IPS-18c (cell line): ENCODE measurements at regions not wholly inside any gene's neighbourhood (a gene's known extent, or its start where the extent isn't known, plus 50 kb on each side); places are given as distances from the start of the nearest gene placed in this dataset.

Source experiments
- H3K4me3 ChIP-seq: 2 replicates; pipeline ENCODE4 v1.7.0; 2013; ENCODE audit warnings: low read depth, mild to moderate bottlenecking, low read length, moderate library complexity; ENCODE audit not compliant: insufficient read depth
- H3K9me3 ChIP-seq: one replicate; pipeline ENCODE4 v1.6.1; 2013; ENCODE audit warnings: mild to moderate bottlenecking, low read length, moderate library complexity; ENCODE audit not compliant: control insufficient read depth, insufficient read depth

DNA sequence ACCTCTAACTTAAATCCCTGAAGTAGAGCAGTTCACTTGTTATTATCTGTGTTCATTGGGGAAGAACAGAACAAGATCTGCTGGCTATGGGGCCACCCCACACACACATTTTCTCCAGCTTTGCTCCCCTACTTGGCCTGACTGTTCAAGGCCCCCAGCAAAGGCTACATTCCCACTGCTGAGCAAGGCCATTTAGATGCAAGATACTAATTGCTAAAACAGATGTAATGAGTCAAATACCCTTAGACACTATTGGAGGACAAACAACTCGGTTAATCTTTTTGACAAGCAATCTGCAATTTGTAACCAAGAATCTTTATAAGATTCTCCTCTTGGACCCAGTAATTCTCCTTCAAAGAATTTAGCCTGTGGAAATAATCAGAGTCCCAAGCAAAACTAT is 67.7 kb downstream of the NAV1 start:
- no peaks in the 10 kb centered on the region for H3K9me3 ChIP-seq
- no peak overlapping the region for H3K4me3 ChIP-seq

GRCh38 chr1:201608635-201609395 is 69.9 kb downstream of the NAV1 start:
- H3K9me3 ChIP-seq = no peaks in the 10 kb centered on the region
- H3K4me3 ChIP-seq = no peak overlapping the region

DNA sequence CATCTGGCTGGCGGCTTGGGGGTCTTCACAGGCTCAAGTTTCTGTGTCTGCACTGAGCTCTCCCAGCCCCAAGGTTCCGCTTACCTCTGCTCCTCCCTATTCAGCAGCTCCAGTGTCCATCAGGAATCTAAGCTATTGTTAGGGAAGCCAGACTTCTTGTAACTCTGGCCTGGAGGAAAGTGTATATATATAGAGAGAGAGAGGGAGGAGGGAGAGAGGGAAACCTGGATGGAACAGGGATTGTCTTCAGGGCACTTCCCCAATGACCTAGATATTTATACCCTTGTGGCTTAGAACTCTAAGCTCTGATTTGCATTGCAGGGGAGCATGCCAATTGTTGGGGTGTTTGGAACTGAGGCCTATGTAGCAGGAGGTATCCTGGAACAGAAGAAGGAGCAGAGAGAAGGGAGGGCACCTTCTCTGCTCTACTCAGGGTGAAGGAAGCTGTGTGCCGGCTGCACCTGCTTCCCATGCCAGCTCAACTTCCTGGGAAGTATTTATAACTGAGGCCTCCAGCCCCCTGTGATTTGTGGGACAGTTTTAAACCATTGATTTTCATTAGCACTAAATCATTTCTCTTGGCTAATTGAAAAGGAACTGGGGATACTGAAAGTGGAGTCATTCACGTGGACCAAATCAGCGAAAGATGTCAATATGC is 70.9 kb downstream of the NAV1 start:
- Histone ChIP-seq H3K4me3 (no peak overlapping the region), H3K9me3 (peaks cover under 1% of the 10 kb centered on the region)

DNA sequence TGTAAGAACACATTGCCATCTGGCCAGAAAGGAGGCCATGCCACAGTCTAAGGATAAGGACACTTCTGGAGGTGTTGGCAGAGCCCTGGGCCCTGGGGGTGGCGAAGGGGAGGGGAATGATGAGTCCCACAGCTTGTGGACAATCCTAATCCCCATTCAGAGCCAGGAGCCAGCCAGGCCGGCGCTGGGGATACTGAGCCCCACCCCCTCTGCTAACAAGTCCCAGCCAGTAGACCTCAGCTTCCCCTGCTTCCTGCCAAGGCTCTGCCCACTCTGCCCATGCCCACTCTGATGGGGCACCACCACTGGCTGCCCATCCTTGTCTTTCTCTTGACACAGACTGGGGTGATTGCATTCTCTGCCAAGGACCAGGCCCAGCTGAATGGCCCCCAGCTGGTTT is 71.9 kb downstream of the NAV1 start:
- H3K4me3 ChIP-seq = no peak overlapping the region

DNA sequence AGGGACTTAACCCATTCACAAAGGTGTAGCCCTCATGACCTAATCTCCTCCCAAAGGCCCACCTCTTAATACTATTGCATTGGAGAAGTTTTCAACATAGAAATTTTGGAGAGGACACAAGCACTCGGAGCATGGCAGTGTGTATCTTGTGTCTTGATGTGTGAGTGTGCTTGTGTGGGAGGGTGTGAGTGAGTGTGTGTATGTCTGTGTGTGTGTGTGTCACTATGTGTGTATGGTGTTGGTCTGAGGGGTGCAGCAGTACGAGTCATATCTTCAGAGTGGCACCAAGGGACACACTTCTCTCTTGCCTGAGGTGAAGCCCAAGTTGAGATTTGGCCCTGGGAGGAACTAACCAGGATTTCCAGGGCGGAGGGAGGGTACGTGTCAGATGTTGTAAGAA is 73.7 kb downstream of the NAV1 start:
- Histone ChIP-seq H3K4me3 (no peak overlapping the region), H3K9me3 (peaks cover 2% of the 10 kb centered on the region)

More for the DNA sequence above, 71.9 kb downstream of the NAV1 start:
- H3K9me3 ChIP-seq = peaks cover 2% of the 10 kb centered on the region

GRCh38 chr1:201614262-201615015 is 75.5 kb downstream of the NAV1 start:
- peak overlapping the region; percentile 58 for H3K4me3 ChIP-seq
- H3K9me3 ChIP-seq = peaks cover 2% of the 10 kb centered on the region

GRCh38 chr1:201617157-201617556 is 78.2 kb downstream of the NAV1 start:
- H3K9me3 ChIP-seq = peaks cover 2% of the 10 kb centered on the region
- H3K4me3 ChIP-seq = no peak overlapping the region

DNA sequence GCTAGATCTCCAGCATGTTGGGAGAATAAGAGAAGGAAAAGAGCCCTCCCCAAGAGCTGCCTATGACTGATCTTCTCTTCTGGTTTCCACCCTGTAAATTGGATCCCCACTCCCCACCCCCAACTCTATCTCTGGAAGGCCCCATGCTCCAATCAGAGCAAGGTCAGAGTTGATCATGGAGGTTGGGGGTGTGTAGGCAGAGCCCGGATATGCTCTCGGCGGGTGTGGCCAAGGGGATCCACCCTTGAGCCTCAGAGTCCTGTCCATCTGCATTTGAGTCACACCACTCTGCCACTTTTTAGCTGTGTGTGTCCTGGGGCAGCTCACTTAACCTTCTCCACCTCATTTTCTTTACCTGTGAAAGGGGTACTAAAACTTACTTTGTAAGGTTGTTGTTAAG is 79.5 kb downstream of the NAV1 start:
- Histone ChIP-seq H3K9me3 (peaks cover 2% of the 10 kb centered on the region), H3K4me3 (no peak overlapping the region)

- Histone ChIP-seq H3K9me3 (peaks cover 2% of the 10 kb centered on the region), H3K4me3 (no peak overlapping the region)
These were observed 80.0 kb downstream of the NAV1 start for GRCh38 chr1:201618905-201619304.

DNA sequence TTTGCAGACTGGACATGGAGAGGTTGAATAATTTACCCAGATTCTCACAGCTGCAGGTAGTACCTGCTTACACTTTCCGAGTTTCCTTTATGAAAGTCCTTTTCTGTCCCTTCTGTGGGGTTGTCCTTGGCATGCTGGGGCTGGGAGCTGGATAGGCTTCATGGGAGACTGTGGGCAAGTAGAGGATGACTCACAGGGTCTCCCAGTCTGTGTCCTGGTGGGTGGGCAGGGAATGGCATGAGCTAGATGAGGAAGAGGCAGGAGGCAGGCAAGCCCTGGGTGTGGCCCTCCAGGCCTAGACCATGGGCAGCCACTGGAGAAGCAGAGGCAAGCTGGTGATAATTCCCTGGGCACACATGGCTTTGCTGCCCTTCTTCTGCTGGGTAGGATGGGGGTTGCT is 80.6 kb downstream of the NAV1 start:
- Histone ChIP-seq H3K9me3 (peaks cover 2% of the 10 kb centered on the region), H3K4me3 (no peak overlapping the region)

DNA sequence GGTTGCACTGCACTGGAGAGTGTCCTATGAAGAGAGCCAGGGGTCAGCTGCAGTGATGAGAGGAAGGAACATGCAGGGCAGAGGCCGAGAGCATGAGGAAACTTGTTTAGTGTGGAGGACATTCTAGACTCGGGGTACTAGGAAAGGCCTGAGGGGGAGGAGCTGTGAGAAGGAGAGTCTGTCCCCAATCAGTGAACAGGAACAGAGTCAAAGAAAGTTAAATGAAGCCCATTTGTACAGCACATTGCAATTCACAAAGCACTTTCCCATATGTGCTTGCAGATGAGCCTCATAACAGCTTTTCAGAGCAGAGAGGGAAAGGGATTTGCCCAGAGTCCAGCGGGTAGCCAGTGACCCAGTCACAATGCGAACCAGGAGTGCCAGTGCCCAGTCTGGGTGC is 83.4 kb downstream of the NAV1 start:
- Histone ChIP-seq H3K9me3 (no peaks in the 10 kb centered on the region), H3K4me3 (no peak overlapping the region)

DNA sequence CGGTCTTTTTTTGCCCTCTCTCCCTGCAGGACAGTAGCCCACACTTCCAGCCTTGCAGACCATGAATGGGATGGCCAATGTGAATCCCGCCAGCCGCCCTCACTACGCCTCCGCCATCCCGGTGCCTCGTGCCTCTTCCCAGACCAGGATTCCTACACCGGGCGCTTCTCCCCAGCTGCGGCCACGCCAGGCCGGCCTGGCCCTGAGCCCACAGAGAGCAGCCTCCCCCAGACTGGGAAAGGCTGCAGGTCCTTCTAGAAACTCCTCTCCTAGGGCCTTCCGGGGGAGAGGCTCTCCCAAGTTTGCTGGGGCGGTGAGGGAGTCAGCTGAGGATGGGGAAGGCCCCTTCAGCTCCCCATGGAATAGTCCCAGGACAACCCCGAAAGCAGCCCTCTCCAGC is 83.9 kb downstream of the NAV1 start:
- H3K9me3 ChIP-seq = no peaks in the 10 kb centered on the region
- H3K4me3 ChIP-seq = no peak overlapping the region

GRCh38 chr1:201624741-201625225 is 85.9 kb downstream of the NAV1 start:
- H3K4me3 ChIP-seq = no peak overlapping the region
- no peaks in the 10 kb centered on the region for H3K9me3 ChIP-seq

DNA sequence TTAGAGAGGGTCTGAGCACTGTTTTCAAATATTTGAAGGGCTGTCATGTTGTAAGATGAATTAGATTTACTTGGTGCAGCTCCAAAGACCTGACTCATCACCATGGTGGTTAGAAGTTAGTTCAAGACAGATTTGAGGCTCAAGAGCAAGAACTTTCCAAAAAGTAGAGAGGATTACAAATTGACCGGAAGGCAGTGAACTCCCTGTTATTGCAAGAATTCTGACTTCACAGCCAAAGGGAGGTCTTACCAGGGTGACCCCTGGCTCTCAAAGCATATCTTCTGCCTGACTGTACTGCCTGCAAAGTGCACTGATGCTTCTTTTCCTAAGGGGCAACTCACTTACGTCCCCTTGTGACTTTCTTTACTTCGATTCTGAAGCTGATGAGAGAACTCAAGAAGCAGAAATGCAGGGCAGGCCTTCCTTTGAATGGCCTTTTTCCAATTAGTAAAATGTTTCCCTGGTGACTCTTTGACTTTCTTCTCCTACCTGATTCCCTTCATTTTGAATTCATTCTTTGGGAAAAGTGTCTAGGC is 86.4 kb downstream of the NAV1 start:
- Histone ChIP-seq H3K4me3 (no peak overlapping the region), H3K9me3 (no peaks in the 10 kb centered on the region)

- no peak overlapping the region for H3K4me3 ChIP-seq
- H3K9me3 ChIP-seq = no peaks in the 10 kb centered on the region
These were observed 86.9 kb downstream of the NAV1 start for GRCh38 chr1:201625851-201626251.

DNA sequence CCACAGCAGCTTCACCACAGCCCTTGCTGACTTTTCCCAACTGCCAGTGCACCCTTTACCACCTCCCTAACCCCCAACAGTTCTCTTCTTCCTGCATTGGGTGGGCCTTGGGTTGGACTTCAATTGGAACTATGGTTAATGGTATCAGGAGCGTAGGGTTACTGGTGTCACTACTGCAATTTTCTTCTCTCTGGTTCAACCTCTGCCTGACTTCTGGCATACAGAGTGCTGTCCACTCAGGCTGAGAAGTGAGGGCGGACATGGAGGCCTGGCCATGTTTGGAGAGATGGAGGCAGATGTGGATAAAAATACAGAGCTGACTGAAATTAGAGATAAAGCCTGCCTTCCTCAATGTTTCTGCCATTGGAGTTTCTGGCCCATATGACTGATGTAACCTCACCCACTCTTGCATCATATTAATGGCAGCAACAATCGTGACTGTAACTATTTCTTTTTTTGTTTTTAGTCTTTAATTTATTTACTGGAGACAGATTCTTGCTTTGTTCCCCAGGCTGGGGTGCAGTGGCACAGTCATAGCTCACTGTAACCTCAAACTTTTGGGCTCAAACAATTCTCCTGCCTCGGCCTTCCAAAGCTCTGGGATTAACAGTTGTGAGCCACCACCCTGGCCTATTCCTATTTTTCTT is 87.8 kb downstream of the NAV1 start:
- Histone ChIP-seq H3K9me3 (no peaks in the 10 kb centered on the region), H3K4me3 (no peak overlapping the region)

DNA sequence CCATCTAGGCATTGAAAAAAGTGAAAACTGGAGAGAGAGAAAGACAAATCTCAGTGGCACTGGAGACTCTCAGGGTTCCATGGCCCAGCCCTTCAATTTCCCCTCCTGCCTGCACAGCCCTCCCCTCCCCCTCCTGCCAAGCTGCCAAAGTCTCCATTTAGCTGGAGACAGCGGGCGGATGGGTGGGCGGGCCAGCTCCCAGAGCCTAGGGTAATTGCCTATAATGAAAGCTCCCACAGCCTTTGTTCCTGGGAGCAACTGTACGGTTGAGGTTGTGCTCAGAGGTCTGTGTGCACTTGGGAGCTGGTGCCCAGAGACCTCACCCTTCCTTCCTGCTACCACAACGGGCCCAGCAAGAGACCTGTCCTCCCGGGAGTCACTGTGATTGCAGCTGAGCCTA is 89.6 kb downstream of the NAV1 start:
- H3K9me3 ChIP-seq = no peaks in the 10 kb centered on the region

More for the DNA sequence above, 89.6 kb downstream of the NAV1 start:
- H3K4me3 ChIP-seq = no peak overlapping the region; the same call in 1 of the 2 replicates
